GM18517 (cell line): ENCODE measurements at regions not wholly inside any gene's neighbourhood (a gene's known extent, or its start where the extent isn't known, plus 50 kb on each side); places are given as distances from the start of the nearest gene placed in this dataset.

ENCODE experiments used
- ATAC-seq: cut with Tn5 transposase; IDR thresholded peaks from one replicate; pipeline ENCODE4 v1.9.1; 2021; ENCODE audit warnings: mild to moderate bottlenecking, moderate library complexity; ENCODE audit not compliant: unreplicated experiment

GRCh38 chr2:144333143-144333555, 186.8 kb downstream of the ZEB2 start:
- no peak for ATAC-seq

GRCh38 chr2:144332356-144333142, 187.4 kb downstream of the ZEB2 start:
- peak; percentile 77 for ATAC-seq

- ATAC-seq = peak; percentile 67
These were observed 188.1 kb downstream of the ZEB2 start for GRCh38 chr2:144331674-144332355.

- ATAC-seq = no peak
These were observed 188.8 kb downstream of the ZEB2 start for GRCh38 chr2:144330951-144331673.

- no peak for ATAC-seq
These were observed 190.4 kb downstream of the ZEB2 start for GRCh38 chr2:144329472-144329871.

- no peak for ATAC-seq
These were observed 191.0 kb downstream of the ZEB2 start for GRCh38 chr2:144328938-144329337.

- no peak for ATAC-seq
These were observed 193.1 kb downstream of the ZEB2 start for GRCh38 chr2:144326825-144327224.

- ATAC-seq = peak; percentile 56
These were observed 194.8 kb downstream of the ZEB2 start for GRCh38 chr2:144325086-144325485.

GRCh38 chr2:144324446-144325045, 195.4 kb downstream of the ZEB2 start:
- ATAC-seq = peak; percentile 33

- ATAC-seq = peak; percentile 48
These were observed 196.0 kb downstream of the ZEB2 start for GRCh38 chr2:144323946-144324345.

- no peak for ATAC-seq
These were observed 197.5 kb downstream of the ZEB2 start for GRCh38 chr2:144322379-144322778.

- ATAC-seq = no peak
These were observed 199.4 kb downstream of the ZEB2 start for GRCh38 chr2:144320491-144320890.

GRCh38 chr2:144317071-144317738, 202.7 kb downstream of the ZEB2 start:
- ATAC-seq = no peak

- no peak for ATAC-seq
These were observed 208.9 kb downstream of the ZEB2 start for GRCh38 chr2:144310889-144311608.

GRCh38 chr2:144310484-144310883, 209.4 kb downstream of the ZEB2 start:
- no peak for ATAC-seq

GRCh38 chr2:144307711-144308110, 212.2 kb downstream of the ZEB2 start:
- ATAC-seq = no peak

GRCh38 chr2:144304202-144304601, 215.7 kb downstream of the ZEB2 start:
- no peak for ATAC-seq

- ATAC-seq = no peak
These were observed 219.3 kb downstream of the ZEB2 start for GRCh38 chr2:144300632-144301031.

- no peak for ATAC-seq
These were observed 229.6 kb downstream of the ZEB2 start for GRCh38 chr2:144290276-144290675.

GRCh38 chr2:144288438-144288837, 231.5 kb downstream of the ZEB2 start:
- no peak for ATAC-seq
